ENCODE measurements at regions not wholly inside any gene's neighbourhood (a gene's known extent, or its start where the extent isn't known, plus 50 kb on each side); places are given as distances from the start of the nearest gene placed in this dataset.

- WGBS (ENCODE audit: insufficient coverage) = no CpG with 5 or more reads among the region's 4 CpGs
- no peaks in the 10 kb centered on the region for H3K4me1 ChIP-seq (ENCODE audit: control extremely low read depth in 1 of 4, control insufficient read depth in 4 of 4, insufficient read depth in 4 of 4, low read length in 3 of 4)
- H3K27me3 ChIP-seq (replicated peaks in 2 of 5; ENCODE audit: control insufficient read depth in 4 of 5, insufficient read depth in 5 of 5, low read length in 4 of 5) = no peaks in the 10 kb centered on the region
- ChIA-PET POLR2A (no interaction called here), CTCF (no interaction called here)
- H3K9me3 ChIP-seq (ENCODE audit: control extremely low read depth in 1 of 5, control insufficient read depth in 4 of 5, insufficient read depth in 2 of 5, low read depth in 1 of 5, low read length in 4 of 5) = no peaks in the 10 kb centered on the region
- no peaks in the 10 kb centered on the region for H3K36me3 ChIP-seq (ENCODE audit: control insufficient read depth in 4 of 4, insufficient read depth in 4 of 4, low read length in 3 of 4)
- no peak for DNase-seq
- no peak overlapping the region for H3K27ac ChIP-seq (ENCODE audit: insufficient read depth in 1 of 2, low read depth in 1 of 2, low read length in 2 of 2, poor library complexity in 1 of 2, severe bottlenecking in 2 of 2)
- H3K4me3 ChIP-seq (ENCODE audit: control insufficient read depth in 1 of 7, extremely low read depth in 1 of 7, insufficient read depth in 4 of 7, low read depth in 2 of 7, low read length in 6 of 7) = no peak overlapping the region
Observed at GRCh38 chr5:98468188-98468869, 305.1 kb upstream of the RGMB start.

GRCh38 chr5:98470747-98471146 is 302.7 kb upstream of the RGMB start:
- H3K4me3 ChIP-seq (ENCODE audit: control insufficient read depth in 1 of 7, extremely low read depth in 1 of 7, insufficient read depth in 4 of 7, low read depth in 2 of 7, low read length in 6 of 7) = no peak overlapping the region
- WGBS (ENCODE audit: insufficient coverage) = 83% methylated on average over 1 of the region's 2 CpGs
- H3K9me3 ChIP-seq (ENCODE audit: control extremely low read depth in 1 of 5, control insufficient read depth in 4 of 5, insufficient read depth in 2 of 5, low read depth in 1 of 5, low read length in 4 of 5) = no peaks in the 10 kb centered on the region
- CTCF ChIA-PET = no interaction called here
- H3K36me3 ChIP-seq (ENCODE audit: control insufficient read depth in 4 of 4, insufficient read depth in 4 of 4, low read length in 3 of 4) = no peaks in the 10 kb centered on the region
- POLR2A ChIA-PET = no interaction called here
- DNase-seq = no peak
- no peaks in the 10 kb centered on the region for H3K4me1 ChIP-seq (ENCODE audit: control extremely low read depth in 1 of 4, control insufficient read depth in 4 of 4, insufficient read depth in 4 of 4, low read length in 3 of 4)
- H3K27me3 ChIP-seq (replicated peaks in 2 of 5; ENCODE audit: control insufficient read depth in 4 of 5, insufficient read depth in 5 of 5, low read length in 4 of 5) = no peaks in the 10 kb centered on the region
- no peak overlapping the region for H3K27ac ChIP-seq (ENCODE audit: insufficient read depth in 1 of 2, low read depth in 1 of 2, low read length in 2 of 2, poor library complexity in 1 of 2, severe bottlenecking in 2 of 2)

GRCh38 chr5:98471458-98471857 is 302.0 kb upstream of the RGMB start:
- no CpG with 5 or more reads among the region's 2 CpGs for WGBS (ENCODE audit: insufficient coverage)
- ChIA-PET CTCF (no interaction called here), POLR2A (no interaction called here)
- Histone ChIP-seq H3K27me3 (replicated peaks in 2 of 5; ENCODE audit: control insufficient read depth in 4 of 5, insufficient read depth in 5 of 5, low read length in 4 of 5) (no peaks in the 10 kb centered on the region), H3K4me1 (ENCODE audit: control extremely low read depth in 1 of 4, control insufficient read depth in 4 of 4, insufficient read depth in 4 of 4, low read length in 3 of 4) (no peaks in the 10 kb centered on the region), H3K27ac (ENCODE audit: insufficient read depth in 1 of 2, low read depth in 1 of 2, low read length in 2 of 2, poor library complexity in 1 of 2, severe bottlenecking in 2 of 2) (no peak overlapping the region), H3K4me3 (ENCODE audit: control insufficient read depth in 1 of 7, extremely low read depth in 1 of 7, insufficient read depth in 4 of 7, low read depth in 2 of 7, low read length in 6 of 7) (no peak overlapping the region), H3K36me3 (ENCODE audit: control insufficient read depth in 4 of 4, insufficient read depth in 4 of 4, low read length in 3 of 4) (no peaks in the 10 kb centered on the region), H3K9me3 (ENCODE audit: control extremely low read depth in 1 of 5, control insufficient read depth in 4 of 5, insufficient read depth in 2 of 5, low read depth in 1 of 5, low read length in 4 of 5) (no peaks in the 10 kb centered on the region)
- no peak for DNase-seq

GRCh38 chr5:98474216-98474615 is 299.2 kb upstream of the RGMB start:
- DNase-seq = no peak
- ChIA-PET CTCF (interaction anchor here (1.4 to 2.3 kb wide), 2 partner anchors 11 to 21 kb away, joined by 3 to 6 read pairs; no protein-coding TSS in a partner anchor), POLR2A (no interaction called here)
- Histone ChIP-seq H3K27ac (ENCODE audit: insufficient read depth in 1 of 2, low read depth in 1 of 2, low read length in 2 of 2, poor library complexity in 1 of 2, severe bottlenecking in 2 of 2) (no peak overlapping the region), H3K9me3 (ENCODE audit: control extremely low read depth in 1 of 5, control insufficient read depth in 4 of 5, insufficient read depth in 2 of 5, low read depth in 1 of 5, low read length in 4 of 5) (no peaks in the 10 kb centered on the region), H3K4me1 (ENCODE audit: control extremely low read depth in 1 of 4, control insufficient read depth in 4 of 4, insufficient read depth in 4 of 4, low read length in 3 of 4) (no peaks in the 10 kb centered on the region), H3K36me3 (ENCODE audit: control insufficient read depth in 4 of 4, insufficient read depth in 4 of 4, low read length in 3 of 4) (no peaks in the 10 kb centered on the region), H3K4me3 (ENCODE audit: control insufficient read depth in 1 of 7, extremely low read depth in 1 of 7, insufficient read depth in 4 of 7, low read depth in 2 of 7, low read length in 6 of 7) (no peak overlapping the region), H3K27me3 (replicated peaks in 2 of 5; ENCODE audit: control insufficient read depth in 4 of 5, insufficient read depth in 5 of 5, low read length in 4 of 5) (no peaks in the 10 kb centered on the region)
- 100% methylated on average over 1 of the region's 2 CpGs for WGBS (ENCODE audit: insufficient coverage)

- Histone ChIP-seq H3K27ac (ENCODE audit: insufficient read depth in 1 of 2, low read depth in 1 of 2, low read length in 2 of 2, poor library complexity in 1 of 2, severe bottlenecking in 2 of 2) (no peak overlapping the region), H3K27me3 (replicated peaks in 2 of 5; ENCODE audit: control insufficient read depth in 4 of 5, insufficient read depth in 5 of 5, low read length in 4 of 5) (no peaks in the 10 kb centered on the region), H3K4me1 (ENCODE audit: control extremely low read depth in 1 of 4, control insufficient read depth in 4 of 4, insufficient read depth in 4 of 4, low read length in 3 of 4) (no peaks in the 10 kb centered on the region), H3K4me3 (ENCODE audit: control insufficient read depth in 1 of 7, extremely low read depth in 1 of 7, insufficient read depth in 4 of 7, low read depth in 2 of 7, low read length in 6 of 7) (no peak overlapping the region), H3K9me3 (ENCODE audit: control extremely low read depth in 1 of 5, control insufficient read depth in 4 of 5, insufficient read depth in 2 of 5, low read depth in 1 of 5, low read length in 4 of 5) (no peaks in the 10 kb centered on the region), H3K36me3 (ENCODE audit: control insufficient read depth in 4 of 4, insufficient read depth in 4 of 4, low read length in 3 of 4) (no peaks in the 10 kb centered on the region)
- DNase-seq = no peak
- ChIA-PET POLR2A (no interaction called here), CTCF (interaction anchor here (1.4 to 2.3 kb wide), 2 partner anchors 10 to 22 kb away, joined by 3 to 6 read pairs; no protein-coding TSS in a partner anchor)
- 89% methylated on average over 3 of the region's 3 CpGs for WGBS (ENCODE audit: insufficient coverage)
Observed at GRCh38 chr5:98474782-98475181, 298.7 kb upstream of the RGMB start.

GRCh38 chr5:98482321-98483300 is 290.9 kb upstream of the RGMB start:
- H3K9me3 ChIP-seq (ENCODE audit: control extremely low read depth in 1 of 5, control insufficient read depth in 4 of 5, insufficient read depth in 2 of 5, low read depth in 1 of 5, low read length in 4 of 5) = no peaks in the 10 kb centered on the region
- POLR2A ChIA-PET = no interaction called here
- no peak overlapping the region for H3K4me3 ChIP-seq (ENCODE audit: control insufficient read depth in 1 of 7, extremely low read depth in 1 of 7, insufficient read depth in 4 of 7, low read depth in 2 of 7, low read length in 6 of 7)
- WGBS (ENCODE audit: insufficient coverage) = no CpG with 5 or more reads among the region's 3 CpGs
- CTCF ChIA-PET = no interaction called here
- no peak overlapping the region for H3K27ac ChIP-seq (ENCODE audit: insufficient read depth in 1 of 2, low read depth in 1 of 2, low read length in 2 of 2, poor library complexity in 1 of 2, severe bottlenecking in 2 of 2)
- H3K4me1 ChIP-seq (ENCODE audit: control extremely low read depth in 1 of 4, control insufficient read depth in 4 of 4, insufficient read depth in 4 of 4, low read length in 3 of 4) = no peaks in the 10 kb centered on the region
- no peaks in the 10 kb centered on the region for H3K27me3 ChIP-seq (replicated peaks in 2 of 5; ENCODE audit: control insufficient read depth in 4 of 5, insufficient read depth in 5 of 5, low read length in 4 of 5)
- no peak for DNase-seq
- no peaks in the 10 kb centered on the region for H3K36me3 ChIP-seq (ENCODE audit: control insufficient read depth in 4 of 4, insufficient read depth in 4 of 4, low read length in 3 of 4)

- no peaks in the 10 kb centered on the region for H3K27me3 ChIP-seq (replicated peaks in 2 of 5; ENCODE audit: control insufficient read depth in 4 of 5, insufficient read depth in 5 of 5, low read length in 4 of 5)
- H3K9me3 ChIP-seq (ENCODE audit: control extremely low read depth in 1 of 5, control insufficient read depth in 4 of 5, insufficient read depth in 2 of 5, low read depth in 1 of 5, low read length in 4 of 5) = no peaks in the 10 kb centered on the region
- CTCF ChIA-PET = no interaction called here
- POLR2A ChIA-PET = no interaction called here
- no peaks in the 10 kb centered on the region for H3K36me3 ChIP-seq (ENCODE audit: control insufficient read depth in 4 of 4, insufficient read depth in 4 of 4, low read length in 3 of 4)
- WGBS (ENCODE audit: insufficient coverage) = no CpG with 5 or more reads among the region's 1 CpG
- DNase-seq = no peak
- no peak overlapping the region for H3K27ac ChIP-seq (ENCODE audit: insufficient read depth in 1 of 2, low read depth in 1 of 2, low read length in 2 of 2, poor library complexity in 1 of 2, severe bottlenecking in 2 of 2)
- no peaks in the 10 kb centered on the region for H3K4me1 ChIP-seq (ENCODE audit: control extremely low read depth in 1 of 4, control insufficient read depth in 4 of 4, insufficient read depth in 4 of 4, low read length in 3 of 4)
- H3K4me3 ChIP-seq (ENCODE audit: control insufficient read depth in 1 of 7, extremely low read depth in 1 of 7, insufficient read depth in 4 of 7, low read depth in 2 of 7, low read length in 6 of 7) = no peak overlapping the region
Observed at GRCh38 chr5:98483301-98483685, 290.2 kb upstream of the RGMB start.

Measured in common myeloid progenitor, CD34-positive (primary cell).